Tibial artery (tissue), 4 donors: ENCODE measurements at regions not wholly inside any gene's neighbourhood (a gene's known extent, or its start where the extent isn't known, plus 50 kb on each side); places are given as distances from the start of the nearest gene placed in this dataset.

Source experiments
- DNase-seq, 2 donors: peaks; one replicate each; pipeline ENCODE4 v3.0.0-alpha.2; 2019
- H3K27ac ChIP-seq, 2 donors: fragments of 200-600 bp; sonication (generic) in 1 of 2; 1 replicate in 1 of 2; 2 replicates in 1 of 2; pipeline ENCODE4 v1.5.1; 2018 to 2019; ENCODE audit warnings: mild to moderate bottlenecking in 1 of 2
- H3K27me3 ChIP-seq, 2 donors: fragments of 200-600 bp; sonication (generic) in 1 of 2; one replicate each; pipeline versions ENCODE4 v1.5.1 to v1.6.0; 2016 to 2019
- H3K36me3 ChIP-seq, 3 donors: fragments of 200-600 bp; sonication (generic) in 2 of 3; one replicate each; pipeline ENCODE4 v1.5.1; 2016 to 2019; ENCODE audit warnings: mild to moderate bottlenecking in 2 of 3
- H3K4me1 ChIP-seq, 4 donors: fragments of 200-600 bp; sonication (generic) in 2 of 4; 1 replicate in 3 of 4; 2 replicates in 1 of 4; pipeline ENCODE4 v1.5.1; 2016 to 2019
- H3K4me3 ChIP-seq, 2 donors: fragments of 200-600 bp; sonication (generic) in 1 of 2; 1 replicate in 1 of 2; 2 replicates in 1 of 2; pipeline ENCODE4 v1.5.1; 2018 to 2019; ENCODE audit warnings: mild to moderate bottlenecking in 2 of 2
- H3K9me3 ChIP-seq, 3 donors: fragments of 200-600 bp; sonication (generic) in 1 of 3; one replicate each; pipeline ENCODE4 v1.5.1; 2016 to 2019
- intact Hi-C: fragments of 100-400 bp; cut with DNase I; formaldehyde crosslinking; loops from one replicate; pipeline ENCODE4 v1.15.0; 2023; ENCODE audit warnings: low total_unique reads
- TF ChIP-seq, protein P1 (sequence below), 2 experiments: fragments of 200-600 bp in 1 of 2; fragments of 450-650 bp in 1 of 2; IDR thresholded peaks; one replicate each; pipeline ENCODE4 v1.5.1; 2017 to 2019; ENCODE audit warnings: antibody characterized with exemption in 2 of 2, mild to moderate bottlenecking in 1 of 2, moderate library complexity in 1 of 2

DNA sequence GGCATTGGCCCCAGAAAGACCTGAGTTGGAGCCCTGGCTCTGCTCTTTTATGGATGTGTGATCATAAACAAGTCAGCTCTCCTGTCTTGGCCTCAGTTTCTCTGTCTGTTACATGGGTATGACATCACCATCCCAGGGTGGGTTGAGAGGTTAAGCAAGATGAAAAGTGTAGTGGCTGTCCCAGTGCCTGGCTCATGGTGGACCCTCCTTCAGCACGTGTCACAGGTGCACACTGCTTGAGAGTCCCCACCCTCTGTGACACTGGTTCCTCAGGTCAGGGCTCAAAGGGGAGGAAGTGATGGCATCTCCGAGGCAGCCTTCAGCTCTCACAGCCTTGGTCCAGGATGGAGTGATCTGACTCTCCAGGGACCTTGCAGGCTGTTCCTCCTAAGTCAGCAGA is 218.4 kb downstream of the HAPSTR1 start:
- H3K4me3 ChIP-seq, result no peak overlapping the region
- H3K27me3 ChIP-seq, result no peaks in the 10 kb centered on the region
- peaks cover 0 to 6% (median 0%) of the 10 kb centered on the region in 3 donors for H3K9me3 ChIP-seq
- TF ChIP-seq, protein P1, sequence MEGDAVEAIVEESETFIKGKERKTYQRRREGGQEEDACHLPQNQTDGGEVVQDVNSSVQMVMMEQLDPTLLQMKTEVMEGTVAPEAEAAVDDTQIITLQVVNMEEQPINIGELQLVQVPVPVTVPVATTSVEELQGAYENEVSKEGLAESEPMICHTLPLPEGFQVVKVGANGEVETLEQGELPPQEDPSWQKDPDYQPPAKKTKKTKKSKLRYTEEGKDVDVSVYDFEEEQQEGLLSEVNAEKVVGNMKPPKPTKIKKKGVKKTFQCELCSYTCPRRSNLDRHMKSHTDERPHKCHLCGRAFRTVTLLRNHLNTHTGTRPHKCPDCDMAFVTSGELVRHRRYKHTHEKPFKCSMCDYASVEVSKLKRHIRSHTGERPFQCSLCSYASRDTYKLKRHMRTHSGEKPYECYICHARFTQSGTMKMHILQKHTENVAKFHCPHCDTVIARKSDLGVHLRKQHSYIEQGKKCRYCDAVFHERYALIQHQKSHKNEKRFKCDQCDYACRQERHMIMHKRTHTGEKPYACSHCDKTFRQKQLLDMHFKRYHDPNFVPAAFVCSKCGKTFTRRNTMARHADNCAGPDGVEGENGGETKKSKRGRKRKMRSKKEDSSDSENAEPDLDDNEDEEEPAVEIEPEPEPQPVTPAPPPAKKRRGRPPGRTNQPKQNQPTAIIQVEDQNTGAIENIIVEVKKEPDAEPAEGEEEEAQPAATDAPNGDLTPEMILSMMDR (IDR thresholded peaks at IDR 0.05), result no peak
- H3K36me3 ChIP-seq, result no peaks in the 10 kb centered on the region
- DNase-seq, result no peak
- H3K4me1 ChIP-seq, result no peaks in the 10 kb centered on the region
- no peak overlapping the region for H3K27ac ChIP-seq
- intact Hi-C loops, result no loop called here

DNA sequence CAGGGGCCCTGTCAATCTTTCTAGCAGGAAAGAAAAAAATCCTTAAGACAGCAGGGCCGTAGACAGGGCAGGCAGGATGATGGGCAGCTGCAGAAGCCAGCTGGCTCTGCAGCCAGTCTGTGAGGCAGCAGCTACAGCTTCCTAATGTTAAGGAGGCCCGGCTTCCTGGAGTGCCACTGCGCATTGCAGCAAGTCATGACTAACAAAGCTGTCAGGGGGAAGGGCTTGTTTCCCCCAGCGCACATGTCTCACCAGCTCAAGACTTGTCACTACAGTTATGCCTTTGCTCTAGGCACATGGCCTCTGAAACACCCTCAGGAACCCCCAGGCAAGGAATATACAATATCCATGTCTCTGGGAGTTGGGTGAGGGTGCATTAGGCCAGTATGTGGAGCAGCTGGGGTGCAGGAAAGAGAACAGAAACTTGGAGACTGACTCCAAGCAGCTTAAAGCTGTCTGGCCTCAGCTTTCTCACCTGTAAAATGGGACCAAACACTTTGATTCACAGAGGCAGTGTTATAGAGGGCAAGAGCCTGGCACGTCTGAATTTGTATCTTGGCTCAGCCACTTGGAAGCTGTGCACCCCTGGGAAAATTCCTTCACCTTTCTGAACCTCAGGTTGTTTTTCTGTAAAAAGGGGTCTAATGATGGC is 220.0 kb downstream of the HAPSTR1 start:
- TF ChIP-seq, protein P1 (IDR thresholded peaks at IDR 0.05), result no peak
- Histone ChIP-seq H3K4me3 (no peak overlapping the region), H3K27ac (no peak overlapping the region), H3K27me3 (no peaks in the 10 kb centered on the region), H3K9me3 (peaks cover 0 to 6% (median 0%) of the 10 kb centered on the region in 3 donors), H3K4me1 (no peaks in the 10 kb centered on the region), H3K36me3 (no peaks in the 10 kb centered on the region)
- no peak for DNase-seq
- intact Hi-C loops, result no loop called here

GRCh38 chr16:9316008-9316407 is 224.6 kb downstream of the HAPSTR1 start:
- TF ChIP-seq, protein P1 (IDR thresholded peaks at IDR 0.05), result no peak
- Histone ChIP-seq H3K36me3 (no peaks in the 10 kb centered on the region), H3K27me3 (no peaks in the 10 kb centered on the region), H3K27ac (no peak overlapping the region), H3K9me3 (peaks cover 0 to 6% (median 0%) of the 10 kb centered on the region in 3 donors), H3K4me1 (no peaks in the 10 kb centered on the region), H3K4me3 (no peak overlapping the region)
- intact Hi-C loops, result no loop called here
- DNase-seq, result no peak

- TF ChIP-seq, protein P1 (IDR thresholded peaks at IDR 0.05), result no peak
- Histone ChIP-seq H3K9me3 (peaks cover 0 to 6% (median 0%) of the 10 kb centered on the region in 3 donors), H3K27ac (no peak overlapping the region), H3K36me3 (no peaks in the 10 kb centered on the region), H3K4me3 (no peak overlapping the region), H3K4me1 (no peaks in the 10 kb centered on the region), H3K27me3 (no peaks in the 10 kb centered on the region)
- intact Hi-C loops, result no loop called here
- no peak for DNase-seq
These were observed 225.2 kb downstream of the HAPSTR1 start for GRCh38 chr16:9316615-9317014.

- intact Hi-C loops, result no loop called here
These were observed 227.3 kb downstream of the HAPSTR1 start for GRCh38 chr16:9318764-9319163.

More at GRCh38 chr16:9318764-9319163, 227.3 kb downstream of the HAPSTR1 start:
- Histone ChIP-seq H3K27ac (no peak overlapping the region), H3K27me3 (no peaks in the 10 kb centered on the region), H3K9me3 (peaks cover 0 to 5% (median 0%) of the 10 kb centered on the region in 3 donors), H3K36me3 (no peaks in the 10 kb centered on the region), H3K4me3 (no peak overlapping the region), H3K4me1 (no peaks in the 10 kb centered on the region)
- TF ChIP-seq, protein P1 (IDR thresholded peaks at IDR 0.05), result no peak
- no peak for DNase-seq
